ENCODE measurements at regions not wholly inside any gene's neighbourhood (a gene's known extent, or its start where the extent isn't known, plus 50 kb on each side); places are given as distances from the start of the nearest gene placed in this dataset.

DNA sequence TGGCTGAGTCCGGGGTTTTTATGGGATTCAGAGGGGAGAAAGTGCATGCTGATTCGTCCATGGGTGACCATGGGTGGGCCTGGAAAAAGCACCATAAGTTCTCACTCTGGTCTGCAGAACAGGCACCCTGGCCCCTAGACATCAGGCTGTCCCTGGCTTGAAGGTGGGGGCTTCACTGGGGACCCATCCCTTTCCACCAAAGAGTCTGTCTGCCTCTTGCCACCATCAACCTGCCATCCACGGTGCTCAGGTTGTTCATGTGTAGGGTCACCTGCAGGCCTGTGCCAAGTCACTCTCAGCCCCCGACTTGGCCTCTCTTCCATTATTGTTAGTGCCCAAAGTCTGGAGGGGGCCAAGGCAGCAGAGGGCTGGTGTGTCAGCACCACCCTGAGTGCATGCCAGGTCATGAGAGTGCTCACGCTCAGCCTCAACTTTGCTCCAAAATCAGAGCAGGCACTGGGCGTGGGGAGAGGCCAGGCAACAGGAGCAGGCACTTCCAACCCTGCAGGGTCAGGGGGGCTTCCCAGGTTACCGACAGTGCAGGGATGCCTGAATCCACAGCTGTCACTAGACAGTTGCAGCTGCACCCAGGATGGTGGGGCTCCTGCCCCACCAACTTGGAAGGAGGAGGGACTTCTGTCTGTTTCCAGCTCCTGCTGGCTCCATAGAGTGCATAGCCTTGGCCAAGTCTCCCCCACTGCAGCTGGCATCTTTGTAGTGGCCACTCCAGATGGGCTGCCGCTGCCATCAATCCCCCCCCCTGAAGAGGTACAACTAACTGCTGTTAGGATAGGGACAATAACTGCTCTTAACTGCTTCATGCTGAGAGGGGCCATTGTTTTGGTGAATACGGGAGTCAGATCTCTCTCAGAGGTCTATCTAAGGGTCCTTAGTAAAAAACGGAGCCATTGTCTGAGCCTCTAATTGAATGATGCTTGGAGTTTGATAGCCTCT lies 209.3 kb downstream of the AKAIN1 start:
- no peaks in the 10 kb centered on the region for H3K36me3 Mint-ChIP-seq (ENCODE audit: low read depth)
- no peak for ATAC-seq (ENCODE audit: low read depth)
- intact Hi-C loops (cut with micrococcal nuclease): no loop called here
- H3K4me1 Mint-ChIP-seq: no peaks in the 10 kb centered on the region
- H3K27ac Mint-ChIP-seq: no peak overlapping the region
- CTCF ChIA-PET: no interaction called here
- DNase-seq: no peak
- no peak overlapping the region for H3K4me3 Mint-ChIP-seq
- TF ChIP-seq CTCF (IDR thresholded peaks at IDR 0.05): no peak
- POLR2A ChIA-PET: no interaction called here
- H3K27me3 Mint-ChIP-seq: no peaks in the 10 kb centered on the region
- H3K9me3 Mint-ChIP-seq: peaks cover 18% of the 10 kb centered on the region

- no peak for ATAC-seq (ENCODE audit: low read depth)
- H3K27ac Mint-ChIP-seq: no peak overlapping the region
- H3K36me3 Mint-ChIP-seq (ENCODE audit: low read depth): no peaks in the 10 kb centered on the region
- H3K4me1 Mint-ChIP-seq: no peaks in the 10 kb centered on the region
- peaks cover 18% of the 10 kb centered on the region for H3K9me3 Mint-ChIP-seq
- intact Hi-C loops (cut with micrococcal nuclease): no loop called here
- no peak for DNase-seq
- no peak for TF ChIP-seq CTCF (IDR thresholded peaks at IDR 0.05)
- ChIA-PET CTCF (no interaction called here), POLR2A (no interaction called here)
- no peaks in the 10 kb centered on the region for H3K27me3 Mint-ChIP-seq
- H3K4me3 Mint-ChIP-seq: no peak overlapping the region
These were observed 210.4 kb downstream of the AKAIN1 start for GRCh38 chr18:4986677-4987076.

DNA sequence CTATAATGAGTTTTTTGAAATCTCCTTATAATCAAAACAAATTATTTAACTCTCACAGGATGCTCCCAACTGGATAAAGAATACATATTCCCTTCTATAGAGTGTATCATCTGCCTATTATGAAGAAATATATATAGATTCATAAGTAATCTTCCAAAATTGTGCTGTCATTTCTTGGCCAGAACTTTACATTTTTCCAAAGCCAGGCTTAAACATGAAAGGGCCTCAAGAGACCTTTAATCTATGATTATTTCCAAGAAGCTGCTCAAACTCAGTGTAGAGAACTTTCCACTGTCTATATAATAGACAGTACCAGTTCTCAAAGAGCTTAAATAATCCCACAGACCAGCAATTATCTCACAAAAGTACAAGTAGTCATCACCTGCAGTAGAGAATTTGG lies 211.0 kb downstream of the AKAIN1 start:
- Mint-ChIP-seq H3K36me3 (ENCODE audit: low read depth) (no peaks in the 10 kb centered on the region), H3K4me3 (no peak overlapping the region), H3K27me3 (no peaks in the 10 kb centered on the region), H3K9me3 (peaks cover 16% of the 10 kb centered on the region), H3K4me1 (no peaks in the 10 kb centered on the region), H3K27ac (no peak overlapping the region)
- ChIA-PET CTCF (no interaction called here), POLR2A (no interaction called here)
- intact Hi-C loops (cut with micrococcal nuclease): no loop called here
- ATAC-seq (ENCODE audit: low read depth): no peak
- DNase-seq: no peak
- TF ChIP-seq CTCF (IDR thresholded peaks at IDR 0.05): no peak

DNA sequence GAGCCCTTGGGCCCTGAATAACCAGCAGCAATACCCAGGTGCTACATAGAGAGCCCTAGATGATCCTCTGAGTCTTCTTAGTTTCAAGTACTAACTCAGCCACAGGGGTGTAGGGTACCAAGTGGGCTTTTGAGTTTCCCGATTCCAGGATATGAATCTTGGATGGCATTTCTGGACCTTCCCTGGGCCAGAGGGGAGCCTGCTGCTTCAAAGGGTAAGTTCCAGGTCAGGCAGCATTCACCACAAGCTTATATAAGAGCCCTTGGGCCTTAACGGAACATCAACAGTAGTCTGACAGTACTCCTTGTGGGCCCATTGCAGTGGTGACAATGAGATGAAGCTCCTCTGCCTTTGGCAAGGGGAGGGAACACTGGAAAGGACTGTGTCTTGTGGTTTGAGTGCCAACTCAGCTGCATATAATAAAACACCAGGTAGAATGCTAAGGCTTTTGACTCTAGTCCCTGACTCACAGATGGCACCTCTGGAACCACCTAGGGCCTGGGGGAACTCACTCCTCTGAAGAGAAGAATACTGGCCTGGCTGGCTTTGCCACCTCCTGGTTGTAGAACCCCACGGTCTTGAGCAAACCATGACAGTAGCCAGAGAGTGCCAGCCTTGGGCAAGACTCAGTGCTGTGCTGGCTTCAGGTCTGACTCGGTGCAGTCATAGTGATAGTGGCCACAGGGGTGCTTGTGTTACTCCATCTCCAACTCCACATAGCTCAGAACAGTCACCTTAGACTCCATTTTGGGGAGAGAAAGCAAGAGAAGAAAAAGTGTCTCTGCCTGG lies 235.7 kb downstream of the AKAIN1 start:
- CTCF ChIA-PET: no interaction called here
- intact Hi-C loops (cut with micrococcal nuclease): no loop called here
- POLR2A ChIA-PET: no interaction called here
- Mint-ChIP-seq H3K27me3 (no peaks in the 10 kb centered on the region), H3K9me3 (peaks cover 18% of the 10 kb centered on the region), H3K4me1 (no peaks in the 10 kb centered on the region), H3K4me3 (no peak overlapping the region), H3K27ac (no peak overlapping the region), H3K36me3 (ENCODE audit: low read depth) (no peaks in the 10 kb centered on the region)
- no peak for ATAC-seq (ENCODE audit: low read depth)
- DNase-seq: no peak
- no peak for TF ChIP-seq CTCF (IDR thresholded peaks at IDR 0.05)

DNA sequence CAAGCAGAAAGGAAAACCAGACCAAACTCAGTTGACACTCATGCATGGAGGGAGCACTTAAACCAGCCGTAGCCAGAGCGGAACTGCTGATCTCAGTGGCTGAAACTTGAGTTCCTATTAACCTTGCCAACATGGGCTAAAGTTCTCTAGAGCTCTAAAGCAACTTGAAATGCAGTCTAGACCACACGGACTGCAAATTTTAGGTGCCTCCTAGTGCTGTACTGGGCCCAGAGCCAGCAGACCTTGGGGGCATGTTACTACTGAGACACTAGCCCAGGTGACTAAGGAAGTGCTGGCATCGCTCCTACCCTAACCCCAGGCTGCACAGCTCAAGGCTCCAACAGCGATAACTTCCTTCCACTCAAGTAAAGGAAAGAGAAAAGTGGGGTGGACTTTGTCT lies 236.5 kb downstream of the AKAIN1 start:
- no peak for TF ChIP-seq CTCF (IDR thresholded peaks at IDR 0.05)
- no peaks in the 10 kb centered on the region for H3K4me1 Mint-ChIP-seq
- no peak overlapping the region for H3K4me3 Mint-ChIP-seq
- H3K27ac Mint-ChIP-seq: no peak overlapping the region
- peaks cover 17% of the 10 kb centered on the region for H3K9me3 Mint-ChIP-seq
- H3K27me3 Mint-ChIP-seq: no peaks in the 10 kb centered on the region
- ATAC-seq (ENCODE audit: low read depth) (no peak), DNase-seq (no peak)
- CTCF ChIA-PET: no interaction called here
- POLR2A ChIA-PET: no interaction called here
- intact Hi-C loops (cut with micrococcal nuclease): no loop called here
- no peaks in the 10 kb centered on the region for H3K36me3 Mint-ChIP-seq (ENCODE audit: low read depth)
